H1 (cell line): ENCODE measurements at regions not wholly inside any gene's neighbourhood (a gene's known extent, or its start where the extent isn't known, plus 50 kb on each side); places are given as distances from the start of the nearest gene placed in this dataset.

Experiments
- BACH1 ChIP-seq: IDR thresholded peaks from 2 replicates; pipeline ENCODE4 v1.6.1; 2012; ENCODE audit warnings: low read length, improper control_type of control experiment
- SRF ChIP-seq: IDR thresholded peaks from 2 replicates; pipeline ENCODE4 v1.6.1; 2011; ENCODE audit warnings: mild to moderate bottlenecking, low read depth, low read length, moderate library complexity

DNA sequence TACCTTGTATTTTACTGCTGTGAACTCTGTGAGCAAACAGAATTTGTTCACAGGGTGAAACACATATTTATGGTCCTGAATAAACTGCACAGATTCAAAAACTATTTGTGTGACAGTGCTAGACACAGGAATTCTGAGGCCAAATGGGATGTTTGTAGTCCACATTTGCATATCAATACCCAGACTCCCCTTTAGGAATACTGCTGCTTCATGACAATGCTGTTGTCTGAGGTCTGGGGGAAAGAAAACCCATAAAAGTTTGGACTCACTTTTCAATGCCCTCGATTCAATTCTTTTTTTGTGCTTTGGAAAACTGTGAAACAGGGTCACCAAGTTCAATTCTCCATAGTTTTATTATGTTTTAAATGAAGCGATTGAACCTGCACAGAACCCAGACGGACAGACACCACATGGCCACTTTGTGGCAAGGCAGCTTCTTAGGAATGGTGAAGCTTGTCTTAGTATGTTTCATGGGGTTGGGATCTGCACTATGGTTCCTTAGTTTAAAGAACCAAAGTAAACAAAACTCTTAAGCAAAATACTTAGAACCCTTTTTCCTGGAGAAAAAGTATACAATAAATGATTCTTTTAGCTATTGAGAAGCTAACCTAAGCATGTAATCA lies 92.3 kb upstream of the MAD2L1 start (continued):
- TF ChIP-seq BACH1 (no peak), SRF (no peak)
